Osteoblast (primary cell): ENCODE measurements at regions not wholly inside any gene's neighbourhood (a gene's known extent, or its start where the extent isn't known, plus 50 kb on each side); places are given as distances from the start of the nearest gene placed in this dataset.

Experiments
- DNase-seq: peaks from one replicate; pipeline ENCODE4 v3.0.0; 2011; ENCODE audit warnings: low spot score, mixed read lengths; ENCODE audit not compliant: insufficient read length; ENCODE audit errors: missing footprints
- H2AFZ ChIP-seq: 2 replicates; pipeline ENCODE4 v1.6.0; 2011; ENCODE audit warnings: mild to moderate bottlenecking, low read length
- H3K27ac ChIP-seq: 2 replicates; pipeline ENCODE4 v1.5.1; 2011; ENCODE audit warnings: mild to moderate bottlenecking, low read depth, low read length, moderate library complexity
- H3K27me3 ChIP-seq: 2 replicates; pipeline ENCODE4 v1.6.0; 2012; ENCODE audit warnings: mild to moderate bottlenecking, control low read depth, inconsistent platforms, low read length, moderate library complexity; ENCODE audit not compliant: insufficient read depth
- H3K36me3 ChIP-seq: 2 replicates; pipeline ENCODE4 v1.5.1; 2011; ENCODE audit warnings: mild to moderate bottlenecking, low read length, control low read depth, moderate library complexity; ENCODE audit not compliant: insufficient read depth
- H3K4me1 ChIP-seq: 2 replicates; pipeline ENCODE4 v1.5.1; 2011; ENCODE audit warnings: mild to moderate bottlenecking, low read length, control low read depth, moderate library complexity; ENCODE audit not compliant: insufficient read depth
- H3K4me2 ChIP-seq: 2 replicates; pipeline ENCODE4 v1.6.0; 2011; ENCODE audit warnings: mild to moderate bottlenecking, low read length; ENCODE audit not compliant: insufficient read depth
- H3K4me3 ChIP-seq: fragments of 200-600 bp; sonication (generic); 3 replicates; pipeline ENCODE4 v1.5.1; 2012; ENCODE audit warnings: mild to moderate bottlenecking, low read length, inconsistent platforms; ENCODE audit not compliant: insufficient read depth
- H3K79me2 ChIP-seq: 2 replicates; pipeline ENCODE4 v1.6.0; 2012; ENCODE audit warnings: mild to moderate bottlenecking, low read length, control low read depth, inconsistent platforms; ENCODE audit not compliant: insufficient read depth
- H3K9me3 ChIP-seq: 2 replicates; pipeline ENCODE4 v1.5.1; 2011; ENCODE audit warnings: low read depth, low read length, control low read depth
- H4K20me1 ChIP-seq: 2 replicates; pipeline ENCODE4 v1.6.0; 2012; ENCODE audit warnings: mild to moderate bottlenecking, low read length, control low read depth; ENCODE audit not compliant: insufficient read depth
- CTCF ChIP-seq: IDR thresholded peaks from 2 replicates; pipeline ENCODE4 v1.5.1; 2011; ENCODE audit warnings: mild to moderate bottlenecking, low read depth, low read length, moderate library complexity; ENCODE audit errors: extremely low read depth

DNA sequence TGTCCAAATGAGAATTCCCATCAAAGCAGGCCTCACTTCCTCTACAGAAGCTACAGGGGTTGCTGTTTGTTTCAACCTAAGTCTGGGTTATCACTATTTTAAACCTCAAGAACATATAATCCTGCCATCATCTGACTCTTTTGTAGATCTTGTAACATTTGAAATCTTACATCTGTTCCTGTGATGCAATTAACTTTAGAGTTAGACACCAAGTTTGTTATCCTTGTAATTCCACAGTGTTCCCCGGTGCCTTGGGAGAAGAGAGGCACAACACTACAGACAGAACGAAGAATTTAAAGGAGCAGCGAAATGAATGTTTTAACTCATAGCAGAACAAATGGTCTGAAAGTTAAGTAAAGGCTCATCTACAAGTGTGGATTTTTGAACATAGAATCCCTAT lies 116.1 kb downstream of the UCHL5 start:
- Histone ChIP-seq H3K79me2 (no peaks in the 10 kb centered on the region), H3K9me3 (no peaks in the 10 kb centered on the region), H3K4me3 (no peak overlapping the region), H2AFZ (no peak overlapping the region), H3K27me3 (no peaks in the 10 kb centered on the region), H4K20me1 (no peaks in the 10 kb centered on the region), H3K36me3 (no peaks in the 10 kb centered on the region), H3K4me2 (no peak overlapping the region), H3K4me1 (no peaks in the 10 kb centered on the region), H3K27ac (no peak overlapping the region)
- no peak for TF ChIP-seq CTCF
- no peak for DNase-seq

- Histone ChIP-seq H3K27me3 (no peaks in the 10 kb centered on the region), H3K79me2 (no peaks in the 10 kb centered on the region), H3K4me3 (no peak overlapping the region), H3K27ac (no peak overlapping the region), H3K9me3 (no peaks in the 10 kb centered on the region), H3K36me3 (no peaks in the 10 kb centered on the region), H2AFZ (no peak overlapping the region), H3K4me2 (no peak overlapping the region), H3K4me1 (no peaks in the 10 kb centered on the region), H4K20me1 (no peaks in the 10 kb centered on the region)
- no peak for TF ChIP-seq CTCF
- no peak for DNase-seq
Measured at GRCh38 chr1:192943522-192943921, 115.6 kb downstream of the UCHL5 start.

DNA sequence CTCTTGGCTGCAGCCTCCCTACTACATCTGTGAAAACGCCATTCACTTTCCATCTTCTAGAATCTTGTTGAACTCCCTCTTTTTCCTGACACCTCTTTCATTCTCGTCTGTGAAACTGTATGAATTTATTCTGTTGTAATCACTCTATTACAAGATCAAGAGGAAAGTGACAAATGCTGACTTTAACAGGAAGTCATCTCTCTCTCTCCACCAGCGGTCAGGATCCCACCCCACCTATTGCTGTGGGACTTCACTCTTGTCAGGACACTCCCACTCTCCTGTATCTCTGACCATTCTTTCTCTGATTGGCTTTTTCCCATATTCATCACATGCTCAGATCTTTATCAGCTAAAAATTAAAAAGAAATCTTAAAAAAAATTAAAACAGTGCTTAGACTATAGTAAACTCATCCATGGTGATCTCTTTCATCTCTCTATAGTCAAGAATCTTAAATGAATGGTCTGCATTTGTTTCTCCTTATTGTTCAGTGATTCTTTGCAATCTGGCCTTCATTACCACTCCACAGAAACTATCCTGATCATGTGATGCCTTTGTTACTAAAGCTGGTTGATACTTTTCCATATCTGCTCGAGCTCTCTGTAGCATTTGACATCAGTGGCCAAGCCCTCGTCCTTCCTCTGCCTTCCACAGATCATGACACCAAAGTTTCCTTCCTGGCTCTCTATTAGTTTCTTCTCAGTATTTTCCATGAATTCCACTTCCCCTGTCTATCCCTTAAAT lies 113.6 kb downstream of the UCHL5 start:
- no peak for TF ChIP-seq CTCF
- H3K79me2 ChIP-seq: no peaks in the 10 kb centered on the region
- DNase-seq: no peak
- H3K4me1 ChIP-seq: no peaks in the 10 kb centered on the region
- H3K36me3 ChIP-seq: no peaks in the 10 kb centered on the region
- no peaks in the 10 kb centered on the region for H4K20me1 ChIP-seq
- no peaks in the 10 kb centered on the region for H3K27me3 ChIP-seq
- no peak overlapping the region for H2AFZ ChIP-seq
- no peaks in the 10 kb centered on the region for H3K9me3 ChIP-seq
- H3K4me3 ChIP-seq: no peak overlapping the region
- no peak overlapping the region for H3K4me2 ChIP-seq
- no peak overlapping the region for H3K27ac ChIP-seq

DNA sequence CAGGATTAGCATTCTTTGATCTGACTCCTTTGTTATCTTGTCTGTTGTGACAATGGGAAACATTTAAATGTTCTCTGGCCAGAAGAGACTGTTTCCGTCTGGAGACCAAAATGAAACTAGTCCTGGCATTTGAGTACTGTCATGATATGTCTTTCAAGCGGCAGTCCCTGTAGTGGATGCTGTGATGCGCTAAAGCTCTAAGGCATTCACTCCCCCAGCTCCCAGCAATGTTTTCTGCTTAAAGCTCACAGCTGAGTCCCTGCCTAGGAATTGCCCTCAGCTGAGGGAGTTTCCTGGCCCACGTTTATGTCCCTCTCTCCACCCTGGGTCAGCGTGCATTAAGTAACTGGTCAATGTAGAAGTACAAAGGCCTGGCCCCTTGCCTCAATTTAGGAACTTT lies 109.4 kb downstream of the UCHL5 start:
- Histone ChIP-seq H3K36me3 (no peaks in the 10 kb centered on the region), H2AFZ (no peak overlapping the region), H3K4me1 (peaks cover 17% of the 10 kb centered on the region), H3K27me3 (no peaks in the 10 kb centered on the region), H4K20me1 (no peaks in the 10 kb centered on the region), H3K9me3 (no peaks in the 10 kb centered on the region), H3K4me2 (no peak overlapping the region), H3K4me3 (no peak overlapping the region), H3K27ac (no peak overlapping the region), H3K79me2 (no peaks in the 10 kb centered on the region)
- no peak for DNase-seq
- TF ChIP-seq CTCF: no peak
